ENCODE measurements at regions not wholly inside any gene's neighbourhood (a gene's known extent, or its start where the extent isn't known, plus 50 kb on each side); places are given as distances from the start of the nearest gene placed in this dataset.

GRCh38 chr5:54807421-54807820, 178.0 kb downstream of the ESM1 start:
- TF ChIP-seq CTCF (conservative IDR thresholded peaks at IDR 0.05) (no peak), ZFX (IDR thresholded peaks at IDR 0.05) (no peak)
